H9 (cell line): ENCODE measurements at regions not wholly inside any gene's neighbourhood (a gene's known extent, or its start where the extent isn't known, plus 50 kb on each side); places are given as distances from the start of the nearest gene placed in this dataset.

Experiments used
- DNase-seq: peaks from one replicate; pipeline ENCODE4 v3.0.0-alpha.2; 2017
- H2AFZ ChIP-seq: one replicate; pipeline ENCODE4 v1.6.1; 2013; ENCODE audit warnings: mild to moderate bottlenecking, low read length, control low read depth, moderate library complexity
- H2AK5ac ChIP-seq: 2 replicates; pipeline ENCODE4 v1.6.1; 2013; ENCODE audit warnings: low read length, control low read depth, mixed read lengths; ENCODE audit not compliant: insufficient read length
- H2BK120ac ChIP-seq: one replicate; pipeline ENCODE4 v1.6.1; 2013; ENCODE audit warnings: low read depth, mild to moderate bottlenecking, low read length, control low read depth, inconsistent platforms; ENCODE audit not compliant: poor library complexity, severe bottlenecking
- H2BK12ac ChIP-seq: 2 replicates; pipeline ENCODE4 v1.6.1; 2013; ENCODE audit warnings: low read length, control low read depth, mixed read lengths, low read depth; ENCODE audit not compliant: insufficient read length
- H2BK15ac ChIP-seq: 2 replicates; pipeline ENCODE4 v1.6.1; 2013; ENCODE audit warnings: low read depth, low read length, control low read depth
- H2BK20ac ChIP-seq: one replicate; pipeline ENCODE4 v1.6.1; 2013; ENCODE audit warnings: low read depth, mild to moderate bottlenecking, low read length, control low read depth, inconsistent platforms; ENCODE audit not compliant: poor library complexity, severe bottlenecking
- H2BK5ac ChIP-seq: 2 replicates; pipeline ENCODE4 v1.6.1; 2013; ENCODE audit warnings: low read length, control low read depth, mixed read lengths; ENCODE audit not compliant: insufficient read length
- H3K14ac ChIP-seq: 2 replicates; pipeline ENCODE4 v1.6.1; 2013; ENCODE audit warnings: low read length, control low read depth; ENCODE audit not compliant: insufficient read depth
- H3K18ac ChIP-seq: 2 replicates; pipeline ENCODE4 v1.6.1; 2013; ENCODE audit warnings: low read depth, mild to moderate bottlenecking, mixed read lengths, low read length, control low read depth; ENCODE audit not compliant: insufficient read length
- H3K23ac ChIP-seq: 2 replicates; pipeline ENCODE4 v1.6.1; 2013; ENCODE audit warnings: low read length, control low read depth, mixed read lengths, low read depth; ENCODE audit not compliant: insufficient read length
- H3K23me2 ChIP-seq: 2 replicates; pipeline ENCODE4 v1.6.1; 2013; ENCODE audit warnings: low read depth, mild to moderate bottlenecking, mixed read lengths, low read length, control low read depth; ENCODE audit not compliant: insufficient read length, poor library complexity, severe bottlenecking
- H3K27ac ChIP-seq: 2 replicates; pipeline ENCODE4 v1.5.1; 2013; ENCODE audit warnings: low read length, control low read depth, mixed read lengths, low read depth; ENCODE audit not compliant: insufficient read length
- H3K27me3 ChIP-seq: 2 replicates; pipeline ENCODE4 v1.6.1; 2013; ENCODE audit warnings: low read length, control low read depth, inconsistent platforms; ENCODE audit not compliant: insufficient read depth
- H3K4ac ChIP-seq: 2 replicates; pipeline ENCODE4 v1.6.1; 2013; ENCODE audit warnings: low read depth, mild to moderate bottlenecking, control low read depth, inconsistent platforms, low read length, moderate library complexity
- H3K4me1 ChIP-seq: 2 replicates; pipeline ENCODE4 v1.6.1; 2013; ENCODE audit warnings: low read length, control low read depth, inconsistent platforms; ENCODE audit not compliant: insufficient read depth
- H3K4me2 ChIP-seq: 2 replicates; pipeline ENCODE4 v1.6.1; 2013; ENCODE audit warnings: low read length, control low read depth, mixed read lengths; ENCODE audit not compliant: insufficient read length, insufficient read depth
- H3K56ac ChIP-seq: 2 replicates; pipeline ENCODE4 v1.6.1; 2013; ENCODE audit warnings: low read depth, mild to moderate bottlenecking, mixed read lengths, low read length, control low read depth; ENCODE audit not compliant: insufficient read length
- H3K79me1 ChIP-seq: 2 replicates; pipeline ENCODE4 v1.6.1; 2013; ENCODE audit warnings: low read depth, mild to moderate bottlenecking, moderate library complexity, low read length, control low read depth, inconsistent platforms; ENCODE audit not compliant: insufficient read depth, poor library complexity, severe bottlenecking
- H3K79me2 ChIP-seq: 2 replicates; pipeline ENCODE4 v1.6.1; 2013; ENCODE audit warnings: low read length, control low read depth, inconsistent platforms; ENCODE audit not compliant: insufficient read depth
- H3K9ac ChIP-seq: 2 replicates; pipeline ENCODE4 v1.6.1; 2013; ENCODE audit warnings: low read length, control low read depth, mixed read lengths; ENCODE audit not compliant: insufficient read length; ENCODE audit errors: extremely low read depth
- H3K9me3 ChIP-seq: one replicate; pipeline ENCODE4 v1.6.1; 2013; ENCODE audit warnings: low read depth, low read length, inconsistent platforms; ENCODE audit not compliant: control insufficient read depth
- H3T11ph ChIP-seq: one replicate; pipeline ENCODE4 v1.6.1; 2013; ENCODE audit warnings: mild to moderate bottlenecking, low read length, control low read depth, inconsistent platforms
- H4K20me1 ChIP-seq: one replicate; pipeline ENCODE4 v1.6.1; 2013; ENCODE audit not compliant: control insufficient read depth, insufficient read length, insufficient read depth
- H4K5ac ChIP-seq: 2 replicates; pipeline ENCODE4 v1.6.1; 2013; ENCODE audit warnings: low read depth, mild to moderate bottlenecking, mixed read lengths, low read length, control low read depth; ENCODE audit not compliant: insufficient read length
- H4K8ac ChIP-seq: replicated peaks from 2 replicates; pipeline ENCODE4 v1.6.1; 2013; ENCODE audit warnings: low read length, control low read depth, mixed read lengths, low read depth; ENCODE audit not compliant: insufficient read length
- H4K91ac ChIP-seq: 2 replicates; pipeline ENCODE4 v1.6.1; 2013; ENCODE audit warnings: low read depth, mild to moderate bottlenecking, moderate library complexity, mixed read lengths, low read length, control low read depth; ENCODE audit not compliant: insufficient read length
- H3K27ac Mint-ChIP-seq, 3 experiments: 2 replicates in 2 of 3; 3 replicates in 1 of 3; pipeline ENCODE4 v1.8.0; 2020 to 2021; ENCODE audit warnings: mixed read lengths in 3 of 3, mild to moderate bottlenecking in 1 of 3, moderate library complexity in 1 of 3
- H3K27me3 Mint-ChIP-seq: 2 replicates; pipeline ENCODE4 v1.8.0; 2021; ENCODE audit warnings: low read depth, mild to moderate bottlenecking, moderate library complexity, mixed read lengths
- H3K36me3 Mint-ChIP-seq, 3 experiments: 2 replicates in 2 of 3; 3 replicates in 1 of 3; pipeline ENCODE4 v1.8.0; 2020 to 2021; ENCODE audit warnings: low read depth in 3 of 3, mixed read lengths in 3 of 3; ENCODE audit not compliant: insufficient read depth in 1 of 3
- H3K4me1 Mint-ChIP-seq, 2 experiments: 2 replicates each; pipeline ENCODE4 v1.8.0; 2020; ENCODE audit warnings: mixed read lengths in 2 of 2
- H3K4me3 Mint-ChIP-seq, 2 experiments: 2 replicates in 1 of 2; 3 replicates in 1 of 2; pipeline ENCODE4 v1.8.0; 2020 to 2021; ENCODE audit warnings: mild to moderate bottlenecking in 2 of 2, mixed read lengths in 2 of 2, moderate library complexity in 1 of 2
- H3K9me3 Mint-ChIP-seq, 2 experiments: 2 replicates in 1 of 2; 3 replicates in 1 of 2; pipeline ENCODE4 v1.8.0; 2020; ENCODE audit warnings: mild to moderate bottlenecking in 2 of 2, mixed read lengths in 2 of 2, moderate library complexity in 1 of 2
- WGBS: extraction: QIAGEN DNeasy Blood & Tissue Kit; methylation state at CpG from one replicate; pipeline ENCODE4 v1.1.7; 2013; ENCODE audit warnings: missing lambda C conversion rate, low lambda C conversion rate, mixed read lengths; ENCODE audit not compliant: insufficient read length; ENCODE audit errors: extremely low coverage; 5-methylcytosine and 5-hydroxymethylcytosine counted together
- TF ChIP-seq, protein P1 (sequence below): fragments of 200-600 bp; sonication (generic); conservative IDR thresholded peaks from 3 replicates; pipeline ENCODE4 v1.8.0; 2021; ENCODE audit warnings: antibody characterized with exemption, mild to moderate bottlenecking

DNA sequence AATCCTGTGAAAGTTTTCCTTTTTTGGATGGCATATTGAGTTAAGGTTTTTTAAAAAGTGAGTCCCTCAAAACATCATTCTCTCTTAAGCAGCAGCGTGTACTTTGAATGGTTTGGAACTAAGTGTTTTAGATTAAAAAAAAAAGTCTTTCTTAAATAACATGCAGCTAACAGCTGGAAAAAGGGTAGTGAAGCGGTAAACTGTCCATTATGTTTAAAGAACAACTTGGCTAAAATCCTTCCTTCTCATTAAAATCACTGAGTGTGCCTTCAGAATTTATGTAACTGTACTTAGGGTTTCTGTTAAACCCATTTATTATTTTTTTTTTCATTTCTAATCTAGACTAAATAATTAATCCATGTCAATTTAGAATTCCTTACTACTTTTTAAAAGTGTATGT, 254.2 kb upstream of the ADAMTS5 start:
- TF ChIP-seq, protein P1, sequence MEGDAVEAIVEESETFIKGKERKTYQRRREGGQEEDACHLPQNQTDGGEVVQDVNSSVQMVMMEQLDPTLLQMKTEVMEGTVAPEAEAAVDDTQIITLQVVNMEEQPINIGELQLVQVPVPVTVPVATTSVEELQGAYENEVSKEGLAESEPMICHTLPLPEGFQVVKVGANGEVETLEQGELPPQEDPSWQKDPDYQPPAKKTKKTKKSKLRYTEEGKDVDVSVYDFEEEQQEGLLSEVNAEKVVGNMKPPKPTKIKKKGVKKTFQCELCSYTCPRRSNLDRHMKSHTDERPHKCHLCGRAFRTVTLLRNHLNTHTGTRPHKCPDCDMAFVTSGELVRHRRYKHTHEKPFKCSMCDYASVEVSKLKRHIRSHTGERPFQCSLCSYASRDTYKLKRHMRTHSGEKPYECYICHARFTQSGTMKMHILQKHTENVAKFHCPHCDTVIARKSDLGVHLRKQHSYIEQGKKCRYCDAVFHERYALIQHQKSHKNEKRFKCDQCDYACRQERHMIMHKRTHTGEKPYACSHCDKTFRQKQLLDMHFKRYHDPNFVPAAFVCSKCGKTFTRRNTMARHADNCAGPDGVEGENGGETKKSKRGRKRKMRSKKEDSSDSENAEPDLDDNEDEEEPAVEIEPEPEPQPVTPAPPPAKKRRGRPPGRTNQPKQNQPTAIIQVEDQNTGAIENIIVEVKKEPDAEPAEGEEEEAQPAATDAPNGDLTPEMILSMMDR = no peak
- H3K36me3 Mint-ChIP-seq = no peaks in the 10 kb centered on the region
- no CpG with 5 or more reads among the region's 2 CpGs for WGBS

More for the DNA sequence above, 254.2 kb upstream of the ADAMTS5 start:
- Histone ChIP-seq H3K27ac (no peak overlapping the region), H4K8ac (no peak overlapping the region), H3K9ac (no peak overlapping the region), H2BK20ac (no peak overlapping the region), H2AFZ (no peak overlapping the region), H2BK120ac (no peak overlapping the region), H3K27me3 (no peaks in the 10 kb centered on the region), H2BK12ac (no peak overlapping the region), H2AK5ac (no peak overlapping the region), H4K91ac (no peak overlapping the region), H3K9me3 (no peaks in the 10 kb centered on the region), H3K79me1 (no peaks in the 10 kb centered on the region), H3K18ac (no peak overlapping the region), H4K20me1 (no peaks in the 10 kb centered on the region), H2BK15ac (no peak overlapping the region), H3K4ac (no peak overlapping the region), H3K14ac (no peak overlapping the region), H3K56ac (no peak overlapping the region), H2BK5ac (no peak overlapping the region), H3K79me2 (no peaks in the 10 kb centered on the region), H4K5ac (no peak overlapping the region), H3K4me2 (no peak overlapping the region), H3K23ac (no peak overlapping the region), H3T11ph (no peak overlapping the region), H3K23me2 (no peaks in the 10 kb centered on the region), H3K4me1 (no peaks in the 10 kb centered on the region; the same call in 1 of the 2 replicates)
- no peaks in the 10 kb centered on the region; the same call in 1 of the 2 replicates for H3K27me3 Mint-ChIP-seq
- no peaks in the 10 kb centered on the region for H3K9me3 Mint-ChIP-seq
- H3K27ac Mint-ChIP-seq = no peak overlapping the region
- no peak overlapping the region for H3K4me3 Mint-ChIP-seq
- no peak for DNase-seq
- peaks cover 8 to 17% of the 10 kb centered on the region in 2 experiments for H3K4me1 Mint-ChIP-seq
